GM12878 (cell line): ENCODE measurements at regions not wholly inside any gene's neighbourhood (a gene's known extent, or its start where the extent isn't known, plus 50 kb on each side); places are given as distances from the start of the nearest gene placed in this dataset.

Source experiments
- ATAC-seq: fragments of 200-7000 bp; cut with Tn5 transposase; 3 replicates; pipeline ENCODE4 v1.9.1; 2020; ENCODE audit warnings: mild to moderate bottlenecking, moderate library complexity
- BruUV-seq: library from RNA; stranded (reverse); fragments of 400-500 nt; replicated peaks from 2 replicates; lab custom pipeline; 2021; lab: Mats Ljungman, UMichigan
- CTCF ChIA-PET: fragments of 300-600 bp; sonication (Branson Sonifier 250); formaldehyde crosslinking; extraction: SDS; loops from one replicate; lab custom pipeline; 2021; ENCODE audit warnings: inconsistent platforms; lab: Yijun Ruan, JAX
- POLR2A ChIA-PET: fragments of 350-600 bp; formaldehyde crosslinking; extraction: SDS; loops from one replicate; lab custom pipeline; 2021; ENCODE audit warnings: inconsistent platforms; lab: Charles Lee
- RAD21 ChIA-PET: fragments of 300-600 bp; sonication (Branson Sonifier 250); formaldehyde crosslinking; loops from one replicate; lab custom pipeline; 2023; ENCODE audit warnings: antibody characterized with exemption; ENCODE audit not compliant: unreplicated experiment; lab: Charles Lee
- SMC1A ChIA-PET: fragments of 300-600 bp; sonication (Branson Sonifier 250); formaldehyde crosslinking; loops from one replicate; lab custom pipeline; 2023; ENCODE audit not compliant: unreplicated experiment, uncharacterized antibody; lab: Charles Lee
- DNase-seq: peaks from one replicate; pipeline ENCODE4 v3.0.0-alpha.2; 2011; ENCODE audit warnings: low read depth, low spot score
- FAIRE-seq: peaks from 3 replicates; lab custom pipeline; 2011; peaks lifted over from hg19 to GRCh38; lab: Jason Lieb, UNC
- H2AFZ ChIP-seq: 2 replicates; pipeline ENCODE4 v1.6.0; 2011; ENCODE audit warnings: low read depth, low read length, control low read depth; ENCODE audit not compliant: control insufficient read depth
- H3K27ac ChIP-seq: 2 replicates; pipeline ENCODE4 v1.5.1; 2011; ENCODE audit warnings: control low read depth; ENCODE audit not compliant: control insufficient read depth, insufficient read depth
- H3K27me3 ChIP-seq, 2 experiments: replicated peaks in 1 of 2; 2 replicates each; pipeline versions ENCODE4 v1.6.0 to v1.6.1; 2011; ENCODE audit warnings: low read length in 1 of 2; ENCODE audit not compliant: control insufficient read depth in 2 of 2, insufficient read depth in 2 of 2
- H3K36me3 ChIP-seq, 2 experiments: 2 replicates each; pipeline ENCODE4 v1.5.1; 2011; ENCODE audit warnings: low read length in 1 of 2; ENCODE audit not compliant: control insufficient read depth in 2 of 2, insufficient read depth in 2 of 2
- H3K4me1 ChIP-seq: 2 replicates; pipeline ENCODE4 v1.6.1; 2011; ENCODE audit warnings: mild to moderate bottlenecking, low read length, moderate library complexity, mixed read lengths; ENCODE audit not compliant: control insufficient read depth, insufficient read depth
- H3K4me2 ChIP-seq: 2 replicates; pipeline ENCODE4 v1.6.0; 2011; ENCODE audit warnings: control low read depth; ENCODE audit not compliant: control insufficient read depth, insufficient read depth
- H3K4me3 ChIP-seq: fragments of 200-600 bp; sonication (generic); 2 replicates; pipeline ENCODE4 v1.5.1; 2016
- H3K79me2 ChIP-seq: 2 replicates; pipeline ENCODE4 v1.6.0; 2011; ENCODE audit warnings: low read length; ENCODE audit not compliant: control insufficient read depth, insufficient read depth
- H3K9ac ChIP-seq: 2 replicates; pipeline ENCODE4 v1.8.0; 2011; ENCODE audit warnings: low read length, control low read depth, mixed read lengths; ENCODE audit not compliant: control insufficient read depth, insufficient read depth
- H3K9me3 ChIP-seq: replicated peaks from 3 replicates; pipeline ENCODE4 v1.5.1; 2011; ENCODE audit warnings: mild to moderate bottlenecking, low read length; ENCODE audit not compliant: control insufficient read depth, insufficient read depth
- H4K20me1 ChIP-seq: 2 replicates; pipeline ENCODE4 v1.6.0; 2011; ENCODE audit not compliant: control insufficient read depth, insufficient read depth
- ASH2L ChIP-seq: fragments of 300-600, 200-600 bp; sonication (generic); IDR thresholded peaks from 2 replicates; pipeline ENCODE4 v1.6.1; 2017; ENCODE audit warnings: low read depth, mild to moderate bottlenecking, borderline replicate concordance
- CBFB ChIP-seq: IDR thresholded peaks from 2 replicates; pipeline ENCODE4 v1.6.1; 2016; ENCODE audit warnings: antibody characterized with exemption, low read depth
- IKZF2 ChIP-seq, 2 experiments: fragments of 450-650 bp; IDR thresholded peaks; 2 replicates each; pipeline ENCODE4 v1.6.1; 2017; ENCODE audit warnings: mild to moderate bottlenecking in 2 of 2, moderate library complexity in 2 of 2
- JUND ChIP-seq: IDR thresholded peaks from 2 replicates; pipeline ENCODE4 v1.6.1; 2012; ENCODE audit warnings: low read depth, mild to moderate bottlenecking, low read length, improper control_type of control experiment, moderate library complexity
- MEF2A ChIP-seq: IDR thresholded peaks from 2 replicates; pipeline ENCODE4 v1.6.1; 2011; ENCODE audit warnings: low read depth, mild to moderate bottlenecking, low read length, moderate library complexity; ENCODE audit not compliant: insufficient read depth
- MLLT1 ChIP-seq: fragments of 450-650 bp; IDR thresholded peaks from 2 replicates; pipeline ENCODE4 v1.6.1; 2016; ENCODE audit warnings: mild to moderate bottlenecking
- NR2C2 ChIP-seq: IDR thresholded peaks from 2 replicates; pipeline ENCODE4 v1.6.1; 2011; ENCODE audit warnings: borderline replicate concordance, low read depth; ENCODE audit not compliant: control insufficient read depth, insufficient read length
- SP1 ChIP-seq: IDR thresholded peaks from one replicate; pipeline ENCODE4 v1.6.1; 2011; ENCODE audit warnings: low read depth, low read length
- SREBF2 ChIP-seq: IDR thresholded peaks from 2 replicates; pipeline ENCODE4 v1.6.1; 2012; ENCODE audit warnings: mild to moderate bottlenecking, low read length
- SUZ12 ChIP-seq: fragments of 200-600 bp; sonication (generic); IDR thresholded peaks from one replicate; pipeline ENCODE4 v1.6.1; 2018; ENCODE audit warnings: antibody characterized with exemption, mild to moderate bottlenecking; ENCODE audit not compliant: unreplicated experiment
- USF2 ChIP-seq: IDR thresholded peaks from 2 replicates; pipeline ENCODE4 v1.6.1; 2011; ENCODE audit warnings: low read depth, low read length, improper control_type of control experiment, borderline replicate concordance
- ZBTB33 ChIP-seq: fragments of 450-650 bp; IDR thresholded peaks from 2 replicates; pipeline ENCODE4 v1.6.1; 2017; ENCODE audit warnings: mild to moderate bottlenecking
- ZNF274 ChIP-seq: IDR thresholded peaks from one replicate; pipeline ENCODE4 v1.8.0; 2011; ENCODE audit not compliant: insufficient read length, insufficient read depth
- WGBS: methylation state at CpG from one replicate; pipeline ENCODE4 v1.1.6; 2016; ENCODE audit warnings: low lambda C conversion rate; ENCODE audit not compliant: insufficient replicate concordance, insufficient coverage; ENCODE audit errors: missing lambda C conversion rate; 5-methylcytosine and 5-hydroxymethylcytosine counted together
- in situ Hi-C: fragments of 300-500 bp; cut with MboI; formaldehyde crosslinking; loops from 9 replicates; pipeline ENCODE4 v1.14.3; 2018; ENCODE audit warnings: mixed read lengths
- intact Hi-C: fragments of 100-400 bp; cut with micrococcal nuclease; formaldehyde crosslinking; loops from one replicate; pipeline ENCODE4 v1.14.2; 2022; ENCODE audit not compliant: unreplicated experiment

- no peak for TF ChIP-seq USF2
These were observed 134.1 kb upstream of the FAT1 start (continued) for GRCh38 chr4:186857793-186858192.

- no peak for DNase-seq
- RAD21 ChIA-PET: no interaction called here
- BruUV-seq: no TSS peak
- H3K9me3 ChIP-seq: no peaks in the 10 kb centered on the region
- H3K79me2 ChIP-seq: no peaks in the 10 kb centered on the region
- no peak for FAIRE-seq
- TF ChIP-seq IKZF2 (IDR thresholded peaks at IDR 0.05) (no peak), CBFB (no peak), SUZ12 (no peak), JUND (no peak), NR2C2 (no peak), SP1 (no peak), ASH2L (no peak), ZBTB33 (no peak), MLLT1 (no peak), MEF2A (no peak), SREBF2 (no peak), ZNF274 (no peak)
- TF ChIP-seq, all 136 proteins: peak for 0
- POLR2A ChIA-PET: no interaction called here
- Histone ChIP-seq H3K4me2 (no peak overlapping the region), H4K20me1 (no peaks in the 10 kb centered on the region), H3K4me1 (no peaks in the 10 kb centered on the region), H3K27me3 (no peaks in the 10 kb centered on the region), H3K36me3 (no peaks in the 10 kb centered on the region), H3K4me3 (no peak overlapping the region), H3K9ac (no peak overlapping the region), H2AFZ (no peak overlapping the region), H3K27ac (no peak overlapping the region)
- ATAC-seq: no peak
- WGBS: 0% methylated on average over 1 of the region's 1 CpG
- in situ Hi-C loops (no loop called here), intact Hi-C loops (no loop called here)
- SMC1A ChIA-PET: no interaction called here
- CTCF ChIA-PET: no interaction called here
These were observed 134.7 kb upstream of the FAT1 start for GRCh38 chr4:186858355-186858754.
